LNCAP (cell line): ENCODE measurements at regions not wholly inside any gene's neighbourhood (a gene's known extent, or its start where the extent isn't known, plus 50 kb on each side); places are given as distances from the start of the nearest gene placed in this dataset.

Experiments
- CTCF ChIP-seq: fragments of 450-650 bp; IDR thresholded peaks from 2 replicates; pipeline ENCODE4 v1.5.1; 2017; ENCODE audit warnings: mild to moderate bottlenecking

DNA sequence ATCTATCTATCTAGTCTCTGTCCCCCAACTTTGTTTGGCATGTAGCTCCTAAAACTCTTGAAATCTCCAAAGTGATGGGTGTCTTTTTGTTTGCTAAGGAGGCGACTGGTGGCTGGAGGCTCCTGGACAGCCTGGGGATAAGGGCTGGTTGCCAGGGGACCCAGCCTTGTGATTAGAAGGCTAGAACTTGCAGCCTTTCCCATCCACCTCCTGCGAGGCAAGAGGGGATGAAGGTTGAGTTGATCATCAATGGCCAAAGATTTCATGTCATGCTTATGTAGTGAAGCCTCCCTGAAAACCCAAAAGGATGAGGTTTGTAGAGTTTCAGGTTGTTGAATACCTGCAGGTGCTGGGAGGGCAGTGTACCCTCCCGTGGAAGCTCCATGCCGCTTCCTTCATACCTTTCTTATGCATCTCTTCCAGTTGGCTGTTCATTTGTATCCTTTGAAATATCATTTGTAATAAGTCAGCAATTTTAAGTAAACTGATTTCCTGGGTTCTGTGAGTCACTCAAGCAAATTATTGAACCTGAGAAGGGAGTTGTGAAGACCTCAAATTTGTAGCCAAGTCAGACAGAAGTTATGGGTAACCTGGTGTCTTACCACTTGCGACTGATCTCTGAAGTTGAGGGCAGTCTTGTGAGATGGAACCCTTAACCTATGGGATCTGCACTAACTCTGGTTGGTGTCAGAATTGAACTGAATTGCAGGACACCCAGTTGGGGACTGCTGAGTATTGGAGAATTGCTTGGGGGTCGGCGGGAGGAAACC is 202.4 kb downstream of the SEC14L1 start:
- no peak for TF ChIP-seq CTCF

GRCh38 chr17:77344038-77344437 is 203.3 kb downstream of the SEC14L1 start:
- TF ChIP-seq CTCF: no peak

- TF ChIP-seq CTCF: no peak
These were observed 204.6 kb downstream of the SEC14L1 start for GRCh38 chr17:77345260-77345910.

DNA sequence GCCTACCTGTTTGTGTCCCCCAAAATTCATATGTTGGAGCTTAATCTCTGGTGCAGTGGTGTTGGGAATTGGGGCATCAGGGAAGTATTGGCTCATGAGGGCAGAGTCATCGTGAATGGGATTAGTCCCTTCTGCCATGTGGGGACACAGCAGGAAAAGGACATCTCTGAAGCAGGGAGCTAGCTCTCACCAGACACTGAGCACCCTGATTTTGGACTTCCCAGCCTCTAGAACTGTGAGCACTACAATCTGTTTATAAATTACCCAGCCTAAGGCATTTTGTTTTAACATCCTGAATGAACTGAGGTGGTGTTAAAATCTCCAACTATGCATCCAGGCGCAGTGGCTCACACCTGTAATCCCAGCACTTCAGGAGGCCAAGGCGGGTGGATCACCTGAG is 206.0 kb downstream of the SEC14L1 start:
- no peak for TF ChIP-seq CTCF

- no peak for TF ChIP-seq CTCF
These were observed 206.8 kb downstream of the SEC14L1 start for GRCh38 chr17:77347544-77347943.

DNA sequence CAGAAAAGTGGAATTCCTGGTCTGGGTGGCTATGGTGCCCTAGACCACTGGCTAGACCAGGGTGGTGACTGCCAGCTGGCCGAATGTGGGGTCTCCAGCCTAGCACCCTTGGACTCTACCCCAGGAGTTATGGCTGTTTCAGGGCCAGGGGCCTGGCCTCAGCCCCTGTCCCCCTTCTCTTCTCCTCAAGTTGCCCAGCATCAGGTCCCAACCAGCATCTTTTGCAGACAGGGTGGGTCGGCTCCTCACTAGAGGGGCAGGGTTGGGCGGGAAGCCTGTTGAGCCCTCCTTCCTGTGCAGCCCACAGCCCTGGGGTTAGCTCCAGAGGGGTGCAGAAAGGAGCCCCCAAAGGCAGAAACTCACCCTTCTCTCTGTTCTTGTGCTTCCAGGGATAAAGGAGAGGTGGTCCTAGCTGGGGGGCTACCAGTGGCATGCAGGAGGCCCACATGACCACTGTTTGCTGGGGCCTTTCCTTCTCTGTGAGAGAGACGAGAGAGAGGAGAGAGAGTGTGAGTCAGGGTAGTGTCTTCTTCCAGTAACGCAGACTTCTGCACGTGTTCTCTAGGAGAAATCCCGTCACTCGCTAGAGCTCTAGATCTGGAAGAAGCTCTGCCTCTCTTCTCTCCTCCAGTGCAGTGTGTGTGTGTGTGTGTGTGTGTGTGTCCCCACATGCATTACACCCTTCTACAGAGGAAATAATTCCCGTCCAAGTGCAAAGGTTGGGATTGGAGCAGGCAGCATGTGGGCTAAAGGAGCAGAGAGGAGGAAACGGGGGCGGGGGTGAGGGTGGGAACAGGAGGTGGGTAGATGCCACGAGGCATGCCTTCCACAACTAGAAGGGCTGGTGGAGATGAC is 209.4 kb downstream of the SEC14L1 start:
- TF ChIP-seq CTCF: no peak

GRCh38 chr17:77352441-77352840 is 211.7 kb downstream of the SEC14L1 start:
- no peak for TF ChIP-seq CTCF
